ENCODE measurements at regions not wholly inside any gene's neighbourhood (a gene's known extent, or its start where the extent isn't known, plus 50 kb on each side); places are given as distances from the start of the nearest gene placed in this dataset.
"Not testable (repeated sequence)": the region's sequence is repeated elsewhere in the genome, so short reads cannot be mapped to it uniquely, and the experiment has no call there.

DNA sequence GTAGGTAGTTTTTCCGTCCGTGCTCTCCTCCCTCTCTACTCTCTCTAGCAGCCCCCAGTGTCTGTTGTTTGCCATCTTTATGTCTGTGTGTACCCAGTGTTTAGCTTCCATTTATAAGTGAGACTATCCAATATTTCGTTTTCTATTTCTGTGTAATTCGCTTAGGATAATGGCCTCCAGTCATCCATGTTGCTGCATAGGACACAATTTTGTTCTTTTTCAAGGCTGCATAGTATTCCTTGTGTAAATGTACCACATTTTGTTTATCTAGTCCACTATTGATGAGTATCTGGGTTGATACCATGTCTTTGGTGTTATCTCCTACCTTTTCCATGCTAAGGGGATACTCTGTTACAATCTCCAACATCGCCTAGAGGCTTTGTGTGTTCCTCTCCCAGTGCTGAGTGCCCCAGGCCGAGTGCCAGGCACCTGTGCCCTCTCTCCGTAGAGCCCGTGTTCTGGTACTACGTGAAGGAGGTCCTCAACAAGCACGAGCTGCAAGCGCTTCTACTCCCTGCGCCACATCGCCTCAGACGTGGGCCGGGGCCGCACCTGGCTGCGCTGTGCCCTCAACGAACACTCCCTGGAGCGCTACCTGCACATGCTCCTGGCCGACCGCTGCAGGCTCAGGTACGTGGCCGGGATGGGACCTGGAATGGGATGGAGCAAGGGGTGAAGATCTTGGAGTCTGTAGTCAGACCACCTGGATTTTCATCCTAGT, 51.0 kb downstream of the NPIPB11 start:
- not testable (repeated sequence) for DNase-seq

DNA sequence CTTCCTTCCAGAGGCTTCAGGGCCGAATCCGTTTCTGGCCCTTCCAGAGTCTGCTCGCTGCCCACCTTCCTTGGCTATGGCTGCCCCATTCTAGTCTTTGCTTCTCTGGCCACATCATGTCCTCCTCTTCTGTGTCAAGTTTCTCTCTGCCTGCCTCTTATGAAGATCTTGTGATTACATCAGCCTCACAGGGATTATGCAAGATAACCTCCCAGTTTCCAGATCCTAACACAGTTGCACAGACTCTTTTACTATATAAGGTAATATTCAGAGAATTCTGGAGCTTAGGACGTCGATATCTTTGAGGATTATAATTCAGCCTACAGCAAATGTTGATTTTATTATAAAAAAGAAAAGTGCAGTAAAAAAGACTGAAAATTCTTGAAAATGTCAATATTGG, 52.1 kb downstream of the NPIPB11 start:
- not testable (repeated sequence) for DNase-seq

DNA sequence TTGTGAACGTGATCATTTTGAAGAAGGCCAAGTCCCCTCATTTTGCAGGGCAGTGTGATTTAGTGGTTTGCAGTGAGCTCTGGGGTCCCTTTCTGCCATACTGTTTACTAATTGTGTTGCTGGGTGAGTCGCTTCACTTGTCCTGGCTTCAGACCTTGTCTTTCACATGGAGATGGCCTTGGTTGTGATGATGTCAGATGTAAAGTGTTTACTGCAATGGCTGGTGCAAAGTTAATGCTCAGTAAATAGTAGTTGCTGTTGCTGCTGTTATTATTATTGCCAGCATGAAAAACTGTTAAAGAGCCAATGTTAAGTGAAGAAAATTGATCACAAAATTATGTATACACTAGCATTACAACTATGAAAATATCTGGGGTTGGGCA, 53.9 kb downstream of the NPIPB11 start:
- not testable (repeated sequence) for DNase-seq

DNA sequence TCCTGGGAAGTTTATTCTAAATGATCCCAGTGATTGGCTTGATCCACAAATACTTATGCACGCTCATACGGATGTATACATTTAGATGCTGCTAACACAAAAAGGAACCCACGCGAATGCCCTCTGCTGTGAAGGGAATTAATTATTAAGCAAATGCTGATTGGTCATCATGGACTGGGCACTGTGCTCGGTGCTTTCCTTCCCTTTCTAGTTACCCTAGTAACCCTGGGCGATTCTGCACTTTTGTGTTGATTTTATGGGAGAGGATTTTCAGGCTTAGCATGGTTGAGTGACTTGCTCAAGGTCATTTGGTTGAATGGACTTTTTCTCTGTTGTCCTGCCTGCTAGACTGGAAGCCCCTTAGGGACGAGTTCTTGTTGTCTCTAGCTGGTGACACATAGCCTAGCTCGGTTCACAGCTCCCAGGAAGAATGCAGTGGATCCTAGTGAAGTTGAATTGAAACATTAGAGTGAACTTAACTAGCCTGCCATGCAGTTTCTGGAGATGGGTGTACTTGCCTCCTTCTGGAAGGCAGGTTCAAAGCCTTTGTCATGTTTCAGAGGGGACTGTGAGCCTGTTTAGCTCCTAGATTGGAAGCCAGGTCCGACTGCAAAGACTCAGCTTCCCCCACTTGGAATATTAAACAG, 54.4 kb downstream of the NPIPB11 start:
- DNase-seq: not testable (repeated sequence)

DNA sequence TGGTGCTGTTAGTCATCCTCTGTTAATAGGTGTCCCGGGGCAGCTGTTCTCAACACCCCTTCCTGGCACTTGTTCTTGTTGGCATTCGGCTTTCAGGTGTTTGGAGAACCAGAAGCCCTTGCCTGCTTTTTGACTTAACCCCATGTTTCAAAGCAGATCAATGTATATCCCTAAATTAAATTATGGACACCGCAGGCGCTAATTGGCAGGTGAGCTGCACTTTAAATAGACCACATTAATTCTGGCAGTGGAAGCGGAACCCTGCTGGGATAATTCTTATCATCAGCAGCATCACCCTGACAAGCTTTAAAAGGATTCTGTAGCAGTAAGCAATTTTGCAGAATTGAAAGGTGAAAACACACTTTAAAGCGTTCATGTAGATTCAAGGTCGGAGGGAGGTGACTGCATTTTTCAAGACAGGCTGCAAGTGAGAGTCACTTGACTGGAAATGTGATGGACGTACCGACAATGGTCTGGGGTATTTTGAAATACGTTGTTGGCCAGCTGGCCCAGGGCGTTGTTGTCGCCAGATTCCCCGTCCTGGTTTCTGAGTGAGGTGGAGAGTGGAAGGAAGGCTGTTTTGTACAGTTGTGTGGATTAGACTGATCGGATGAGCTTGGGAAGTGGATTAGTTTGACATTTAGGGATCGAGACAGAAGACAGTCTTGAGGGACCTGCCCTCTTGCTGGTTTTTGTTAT, 55.1 kb downstream of the NPIPB11 start:
- not testable (repeated sequence) for DNase-seq

DNA sequence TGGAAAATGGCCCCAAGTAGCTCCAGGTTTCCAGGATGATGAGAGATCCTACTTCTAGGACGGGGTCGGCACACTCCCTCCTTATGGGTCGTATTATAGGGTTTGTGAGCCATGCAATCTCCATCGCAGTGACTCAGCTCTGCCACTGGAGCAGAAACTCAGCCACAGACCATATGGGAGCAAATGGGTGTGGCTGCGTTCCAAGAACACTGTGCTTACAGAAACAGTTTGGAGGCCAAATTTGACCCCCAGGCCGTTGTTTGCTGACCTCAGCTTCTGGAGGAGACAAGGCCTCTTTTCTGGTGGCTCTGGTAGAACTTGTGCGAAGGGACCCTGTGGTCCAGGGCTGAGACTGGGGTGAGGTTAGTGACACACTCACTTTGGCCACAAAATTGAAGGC, 56.5 kb downstream of the NPIPB11 start:
- not testable (repeated sequence) for DNase-seq

DNA sequence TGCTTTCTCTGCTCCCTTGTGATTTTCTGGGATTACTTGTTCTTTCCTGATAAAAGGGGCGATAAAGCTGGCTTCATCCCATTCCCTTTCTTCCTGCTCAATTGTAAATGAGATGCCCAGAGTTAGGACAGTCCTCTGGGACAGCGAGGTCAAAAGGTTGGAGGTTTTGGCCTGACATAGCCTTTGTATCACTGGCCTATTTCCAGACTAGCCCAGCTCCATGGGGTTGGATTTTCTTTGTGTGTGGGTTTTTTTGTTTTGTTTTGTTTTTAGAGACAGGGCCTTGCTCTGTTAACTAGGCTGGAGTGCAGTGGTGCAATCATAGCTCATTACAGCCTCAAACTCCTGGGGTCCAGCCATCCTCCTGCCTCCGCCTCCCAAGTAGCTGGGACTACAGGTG, 57.8 kb downstream of the NPIPB11 start:
- not testable (repeated sequence) for DNase-seq

DNA sequence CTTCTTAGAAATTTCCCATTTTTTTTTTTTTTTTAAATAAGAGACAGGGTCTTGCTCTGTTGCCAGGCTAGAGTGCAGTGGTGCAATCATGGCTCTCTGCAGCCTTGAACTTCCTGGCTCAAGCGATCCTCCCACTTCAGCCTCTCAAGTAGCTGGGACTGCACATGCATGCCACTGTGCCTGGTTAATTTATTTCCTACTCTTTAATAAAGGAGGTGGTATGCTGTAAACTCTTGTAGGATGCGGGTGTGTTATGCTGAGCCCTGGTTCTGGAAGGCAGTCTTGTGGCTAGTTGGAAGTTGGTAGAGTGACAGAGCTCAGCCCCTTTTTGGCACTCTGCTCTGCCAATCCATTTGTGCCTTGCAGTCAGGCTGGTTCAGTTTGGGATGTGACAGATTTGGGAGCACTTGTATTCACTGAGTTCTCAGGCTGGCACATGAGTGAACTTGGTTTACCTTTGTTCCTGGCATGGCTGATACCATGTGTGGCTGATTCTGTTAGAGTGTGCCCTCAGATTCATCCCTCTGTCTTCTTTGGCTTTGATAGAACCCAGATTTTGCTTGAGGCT, 58.3 kb downstream of the NPIPB11 start:
- DNase-seq: not testable (repeated sequence)

DNA sequence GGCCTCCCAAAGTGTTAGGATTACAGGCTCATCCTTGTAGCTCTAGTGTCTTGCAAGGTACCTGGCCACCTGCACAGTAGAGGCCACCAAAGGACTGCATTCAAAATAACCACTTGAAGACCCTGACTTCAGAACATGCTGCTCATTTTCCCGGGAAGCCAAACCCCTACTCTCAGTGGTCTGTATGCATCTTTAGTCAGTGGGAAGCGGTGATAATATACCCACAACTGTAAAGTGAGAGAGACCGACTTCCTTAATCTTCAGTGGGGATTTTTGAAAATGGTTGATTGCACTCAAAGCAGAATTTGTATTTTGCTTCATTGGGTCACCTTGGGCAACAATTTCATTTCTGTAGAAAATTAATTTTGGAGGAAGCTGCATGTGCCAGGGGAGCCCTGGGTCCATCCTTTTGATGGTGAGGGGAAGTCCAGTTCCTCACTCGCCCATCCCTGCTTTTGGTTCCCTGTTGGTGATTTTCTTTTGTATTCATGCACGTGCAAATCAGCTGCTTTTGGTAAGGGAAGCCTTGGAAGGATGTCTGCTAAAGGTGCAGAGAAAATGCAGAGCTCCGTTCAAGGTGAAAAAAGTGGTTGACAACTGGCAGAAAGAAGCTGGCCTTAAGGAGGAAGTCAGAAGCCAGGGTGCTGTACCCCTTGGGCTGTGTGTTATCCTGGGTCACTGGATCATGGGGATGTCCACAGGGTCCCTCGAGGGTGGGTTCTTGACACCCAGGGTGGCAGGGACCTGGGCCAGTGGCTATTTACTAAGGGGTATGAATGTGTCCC, 59.5 kb downstream of the NPIPB11 start:
- DNase-seq: not testable (repeated sequence)

DNA sequence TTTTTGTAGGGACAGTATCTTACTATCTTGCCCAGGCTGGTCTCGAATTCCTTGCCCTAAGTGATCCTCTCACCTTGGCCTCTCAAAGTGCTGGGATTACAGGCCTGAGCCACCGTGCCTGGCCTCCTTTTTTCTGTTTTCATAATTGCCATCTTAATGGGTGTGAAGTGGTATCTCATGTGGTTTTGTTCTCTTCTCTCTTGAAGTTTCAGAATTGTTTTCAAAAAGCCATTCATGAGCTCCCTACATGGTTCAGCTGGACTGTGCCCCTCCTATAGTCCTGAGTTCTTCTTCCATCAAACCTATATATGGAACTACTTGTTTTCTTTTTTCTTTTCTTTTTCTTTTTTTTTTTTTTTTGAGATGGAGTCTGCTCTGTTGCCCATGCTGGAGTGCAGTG, 60.3 kb downstream of the NPIPB11 start:
- DNase-seq: not testable (repeated sequence)

DNA sequence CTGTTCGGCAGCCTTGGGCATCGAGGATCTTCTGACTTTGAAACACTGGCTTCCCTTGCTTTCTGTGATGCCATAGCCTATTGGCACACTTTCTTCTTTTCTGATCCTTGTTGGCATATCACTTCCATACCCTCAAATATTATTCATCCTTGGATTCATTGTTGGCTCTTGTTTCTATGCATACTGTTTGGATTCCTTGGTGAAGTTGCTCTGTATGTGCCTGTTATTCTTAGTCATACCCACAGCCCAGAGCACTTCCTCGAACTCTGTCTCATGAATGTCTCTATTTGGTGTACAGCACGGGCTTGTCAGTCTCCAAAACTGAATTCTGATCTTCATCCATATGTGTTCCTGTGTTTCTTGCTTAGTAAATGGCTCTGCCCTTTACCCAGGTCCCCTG, 63.6 kb downstream of the NPIPB11 start:
- DNase-seq: not testable (repeated sequence)

DNA sequence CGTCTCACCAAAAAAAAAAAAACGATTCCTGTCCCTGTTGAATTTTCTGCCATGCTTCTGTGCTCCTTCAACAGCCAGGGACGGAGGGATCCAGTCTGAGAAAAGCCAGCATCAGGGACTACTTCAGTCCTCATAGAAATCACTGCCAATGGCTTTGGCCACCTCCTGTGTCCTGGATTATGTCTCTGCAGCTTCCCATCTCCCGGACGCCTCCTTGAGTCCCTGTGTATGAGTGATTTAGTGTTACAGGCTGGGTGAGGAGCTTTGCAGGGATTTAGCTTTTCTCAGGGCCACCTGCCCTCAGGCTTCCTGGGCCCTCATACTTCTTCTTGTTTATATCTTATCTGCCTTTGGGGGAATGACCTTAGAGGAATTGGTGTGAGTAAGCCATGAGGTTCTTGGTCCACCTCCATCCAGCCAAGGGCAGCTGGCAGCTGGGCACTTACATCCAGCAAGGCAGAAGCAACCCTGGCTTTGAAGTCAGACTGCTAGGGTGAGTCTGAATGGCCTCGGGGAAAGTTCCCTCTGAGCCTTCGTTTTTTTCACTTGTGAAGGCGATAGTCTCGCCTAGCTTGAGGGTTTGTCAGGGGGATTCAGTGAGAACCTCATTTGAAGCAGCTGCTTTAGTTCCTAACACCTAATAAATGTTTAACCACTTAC, 65.6 kb downstream of the NPIPB11 start:
- not testable (repeated sequence) for DNase-seq

DNA sequence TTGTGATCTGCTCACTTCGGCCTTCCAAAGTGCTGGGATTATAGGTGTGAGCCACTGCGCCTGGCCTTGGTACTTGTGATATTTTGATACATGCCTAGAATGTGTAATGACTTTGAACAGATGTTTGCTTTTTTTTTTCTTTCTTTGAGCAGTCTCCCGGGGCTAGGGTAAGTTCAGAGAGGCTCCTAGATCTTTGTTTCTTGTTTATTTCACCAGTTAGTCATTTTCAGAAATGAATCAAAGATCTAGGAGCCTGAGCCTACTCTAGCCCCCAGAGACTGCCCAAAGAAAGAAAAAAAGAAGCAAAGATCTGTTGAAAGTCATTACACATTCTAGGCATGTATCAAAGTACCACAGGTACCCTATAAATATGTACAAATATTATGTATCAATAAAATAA, 66.3 kb downstream of the NPIPB11 start:
- not testable (repeated sequence) for DNase-seq

DNA sequence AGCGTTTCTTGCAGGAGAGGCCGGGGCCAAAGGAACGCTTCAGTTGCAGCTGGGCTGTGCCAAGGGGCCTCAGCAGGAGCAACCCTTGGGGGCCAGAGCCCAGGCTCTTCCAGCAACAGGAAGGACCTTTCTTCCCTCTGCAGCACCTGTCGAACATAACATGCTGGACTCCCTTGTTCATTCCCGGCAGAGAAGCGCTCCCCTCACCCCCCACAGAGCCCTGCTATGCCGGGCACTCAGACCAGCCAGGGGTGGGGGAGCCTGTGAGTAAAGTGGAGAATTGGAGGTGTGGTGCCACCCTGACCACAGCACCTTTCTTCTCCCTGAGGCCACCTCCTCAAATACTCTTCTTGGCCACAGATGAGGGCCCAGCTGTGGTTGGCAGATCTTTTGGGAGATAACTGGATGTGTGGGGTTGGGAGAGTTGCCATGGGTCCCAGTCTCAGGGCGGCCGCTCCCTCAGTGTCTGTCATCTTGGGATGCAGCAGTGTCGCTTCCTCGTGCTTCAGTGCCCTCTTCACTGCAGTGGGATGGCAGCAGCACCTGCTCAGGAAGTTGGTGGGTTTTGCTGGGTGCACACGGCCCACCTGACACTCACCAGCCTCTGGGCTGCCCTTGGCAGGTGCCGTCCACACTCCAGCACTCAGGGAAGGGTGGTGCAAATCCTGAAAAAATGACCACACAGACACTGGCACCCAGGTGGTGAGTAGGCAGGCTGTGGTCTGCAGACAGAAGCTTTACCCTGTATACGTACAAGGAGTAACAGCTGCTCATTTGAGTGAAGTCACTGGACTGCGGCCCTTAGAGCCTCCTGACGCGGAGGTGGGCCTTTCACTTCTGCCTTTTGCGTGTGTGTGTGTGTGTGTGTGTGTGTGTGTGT, 67.5 kb downstream of the NPIPB11 start:
- DNase-seq: not testable (repeated sequence)

DNA sequence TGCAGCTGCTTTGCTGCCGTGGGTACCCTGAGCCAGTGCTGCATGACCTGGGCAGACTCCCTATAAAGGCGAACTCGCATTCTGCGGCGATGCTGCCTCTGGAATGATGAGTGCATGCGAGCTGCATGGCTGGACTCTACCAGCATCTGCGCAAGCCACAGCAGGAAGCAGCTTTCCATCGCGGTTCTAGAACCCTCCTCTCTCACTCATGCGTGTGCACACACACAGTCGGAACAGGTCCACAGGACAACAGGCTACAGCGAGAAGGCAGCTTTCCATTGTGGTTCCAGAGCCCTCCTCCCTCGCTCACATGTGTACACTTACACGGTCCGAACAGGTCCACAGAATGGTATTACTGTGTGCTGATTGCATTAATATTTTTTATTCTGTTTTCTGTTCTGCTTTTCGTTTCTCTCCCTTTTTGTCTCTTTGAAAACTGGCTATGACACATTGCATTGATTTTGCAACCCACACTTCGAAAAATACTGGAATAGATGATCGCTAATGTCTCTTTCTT, 69.1 kb downstream of the NPIPB11 start:
- not testable (repeated sequence) for DNase-seq

DNA sequence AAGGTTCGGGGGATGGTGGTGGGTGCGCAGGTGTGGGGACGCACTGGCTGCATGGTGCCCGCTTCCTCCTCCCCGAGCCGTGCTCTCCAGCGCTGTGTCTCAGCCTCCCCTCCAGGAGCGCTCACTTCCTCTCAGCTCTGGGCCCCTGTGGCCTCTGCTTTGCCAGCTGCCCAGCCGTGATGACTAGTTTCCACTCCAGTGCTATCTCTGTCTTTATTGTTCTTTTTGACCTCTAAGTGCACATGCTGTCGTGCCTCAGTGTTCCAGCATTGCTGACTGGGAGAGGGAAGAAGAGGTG, 71.0 kb downstream of the NPIPB11 start:
- DNase-seq: not testable (repeated sequence)

DNA sequence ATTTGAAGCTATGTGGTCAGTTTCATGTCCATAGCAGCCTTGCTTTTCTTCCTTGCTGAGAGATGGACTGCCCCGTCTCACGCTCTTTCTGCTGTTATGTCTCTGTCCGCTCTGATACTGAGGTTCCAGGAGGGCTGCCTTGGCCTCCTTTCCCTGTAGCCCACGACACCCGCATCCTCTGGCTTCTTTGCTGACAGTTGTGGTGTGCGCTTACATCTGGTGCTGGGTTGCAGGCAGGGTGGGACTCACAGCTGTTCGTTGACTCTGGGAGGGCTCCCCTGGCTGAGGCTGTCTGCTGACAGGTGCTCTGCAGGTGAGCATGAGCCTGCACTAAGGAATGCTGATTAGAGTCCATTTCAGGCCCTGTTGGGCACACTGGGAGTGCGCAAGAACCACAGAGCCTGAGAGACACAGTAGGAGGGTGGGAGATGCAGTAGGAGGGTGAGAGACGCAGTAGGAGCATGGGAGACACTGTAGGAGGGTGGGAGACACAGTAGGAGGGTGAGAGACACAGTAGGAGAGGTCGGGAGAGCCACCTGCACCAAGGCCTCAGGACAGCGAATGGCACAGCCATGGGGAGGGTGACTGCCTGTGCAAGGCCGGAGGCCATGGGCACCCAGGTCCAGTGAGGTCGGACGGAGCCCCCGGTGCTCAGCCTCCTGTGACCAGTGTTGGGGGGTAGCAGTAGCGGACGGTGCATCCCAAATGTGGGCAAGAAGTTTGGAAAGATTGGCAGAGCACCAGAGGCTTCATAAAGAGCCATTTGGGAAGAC, 71.5 kb downstream of the NPIPB11 start:
- not testable (repeated sequence) for DNase-seq

DNA sequence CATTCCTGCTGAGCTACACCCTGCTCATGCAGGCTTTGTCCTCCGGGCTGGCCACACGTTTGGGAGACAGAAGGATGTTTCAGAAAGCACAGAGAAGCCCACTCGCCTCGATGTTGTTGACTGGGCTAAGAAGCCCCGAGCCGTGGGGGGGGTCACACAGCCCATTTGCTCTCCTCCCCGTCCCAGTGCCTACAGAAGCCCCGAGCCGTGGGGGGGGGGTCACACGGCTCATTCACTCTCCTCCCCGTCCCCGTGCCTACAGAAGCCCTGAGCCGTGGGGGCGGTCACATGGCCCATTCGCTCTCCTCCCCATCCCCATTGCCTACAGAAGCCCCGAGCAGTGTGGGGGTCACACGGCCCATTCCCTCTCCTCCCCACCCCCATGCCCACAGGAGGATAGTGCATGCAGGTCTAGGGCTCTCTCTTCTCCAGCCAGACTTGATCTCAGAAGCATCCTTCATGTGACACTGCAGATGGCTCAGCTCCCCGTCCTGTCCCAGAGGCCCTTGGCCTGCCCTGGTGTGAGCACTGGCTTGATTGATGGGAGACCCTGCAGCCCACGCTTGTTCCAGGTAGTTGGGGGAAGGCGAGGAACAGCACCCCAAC, 72.9 kb downstream of the NPIPB11 start:
- DNase-seq: not testable (repeated sequence)

DNA sequence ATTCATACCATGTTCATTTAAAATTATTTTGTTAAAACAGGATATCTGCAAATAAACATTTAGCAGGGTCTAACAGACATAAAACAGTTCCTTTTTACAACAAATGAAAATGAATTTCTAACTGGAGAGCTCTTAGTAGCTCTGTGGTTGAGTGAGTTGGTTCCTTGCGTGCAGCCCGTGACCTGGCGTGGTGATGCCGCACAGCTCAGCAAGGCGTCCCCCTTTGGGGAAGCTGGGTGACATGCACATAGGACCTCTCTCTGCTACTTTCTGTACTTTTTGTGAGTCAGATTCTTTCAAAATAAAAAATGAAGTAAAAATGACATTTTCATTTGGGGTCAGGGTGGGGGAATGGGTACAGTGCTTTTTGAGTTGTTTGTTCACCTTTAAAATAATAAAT, 75.9 kb downstream of the NPIPB11 start:
- not testable (repeated sequence) for DNase-seq

DNA sequence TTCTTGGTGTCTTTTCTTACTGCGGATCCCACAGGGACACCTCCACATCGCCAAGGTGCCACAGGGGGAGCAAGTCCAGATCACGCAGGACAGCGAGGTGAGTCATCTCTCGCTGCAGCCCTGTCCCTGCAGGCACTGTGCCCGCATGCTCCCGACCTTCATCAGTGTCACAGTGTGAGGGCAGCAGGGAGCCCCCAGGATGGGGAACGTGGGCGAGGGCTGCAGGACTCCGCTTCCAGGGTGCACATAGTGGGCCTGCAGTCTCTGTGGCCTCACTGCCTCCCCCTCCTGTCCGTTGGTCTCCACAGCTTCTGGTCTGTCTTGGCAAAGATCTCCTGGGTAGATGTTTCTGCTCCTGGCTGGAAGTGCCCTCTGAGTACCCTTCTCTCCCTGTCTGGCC, 78.0 kb downstream of the NPIPB11 start:
- not testable (repeated sequence) for DNase-seq
